Cerebellar nuclear complex (tissue), 1 donor: ENCODE measurements at regions not wholly inside any gene's neighbourhood (a gene's known extent, or its start where the extent isn't known, plus 50 kb on each side); places are given as distances from the start of the nearest gene placed in this dataset.
"Not testable (repeated sequence)": the region's sequence is repeated elsewhere in the genome, so short reads cannot be mapped to it uniquely, and the experiment has no call there.

Source experiments
- DNase-seq, 2 experiments: peaks; one replicate each; lab custom pipeline; 2025; lab: John Stamatoyannopoulos, UW

- DNase-seq: no peak
These were observed 60.2 kb downstream of the TFAP2C start for GRCh38 chr20:56689318-56689717.

GRCh38 chr20:56689852-56690485 lies 60.9 kb downstream of the TFAP2C start:
- no peak for DNase-seq

- no peak for DNase-seq
These were observed 61.5 kb downstream of the TFAP2C start for GRCh38 chr20:56690531-56691175.

GRCh38 chr20:56691325-56691998 lies 62.4 kb downstream of the TFAP2C start:
- no peak for DNase-seq

GRCh38 chr20:56693217-56693616 lies 64.1 kb downstream of the TFAP2C start:
- no peak for DNase-seq

GRCh38 chr20:56697476-56697875 lies 68.4 kb downstream of the TFAP2C start:
- no peak for DNase-seq

- DNase-seq: no peak
These were observed 69.2 kb downstream of the TFAP2C start for GRCh38 chr20:56698297-56698696.

GRCh38 chr20:56698749-56699148 lies 69.6 kb downstream of the TFAP2C start:
- no peak for DNase-seq

- no peak for DNase-seq
These were observed 74.1 kb downstream of the TFAP2C start for GRCh38 chr20:56702931-56703840.

- DNase-seq: no peak
These were observed 77.8 kb downstream of the TFAP2C start for GRCh38 chr20:56706867-56707360.

- DNase-seq: no peak
These were observed 79.9 kb downstream of the TFAP2C start for GRCh38 chr20:56708991-56709390.

- DNase-seq: no peak
These were observed 81.0 kb downstream of the TFAP2C start for GRCh38 chr20:56710125-56710524.

- DNase-seq: not testable (repeated sequence)
These were observed 81.5 kb downstream of the TFAP2C start for GRCh38 chr20:56710577-56710976.

- DNase-seq: no peak
These were observed 81.9 kb downstream of the TFAP2C start for GRCh38 chr20:56711018-56711417.

- no peak for DNase-seq
These were observed 86.2 kb downstream of the TFAP2C start for GRCh38 chr20:56715309-56715708.

GRCh38 chr20:56715902-56716519 lies 86.9 kb downstream of the TFAP2C start:
- no peak for DNase-seq

- DNase-seq: no peak
These were observed 87.7 kb downstream of the TFAP2C start for GRCh38 chr20:56716806-56717205.

- DNase-seq: no peak
These were observed 89.7 kb downstream of the TFAP2C start for GRCh38 chr20:56718816-56719215.

GRCh38 chr20:56720620-56721213 lies 91.6 kb downstream of the TFAP2C start:
- DNase-seq: no peak

GRCh38 chr20:56722042-56722441 lies 92.9 kb downstream of the TFAP2C start:
- DNase-seq: peak in 1 of 2 experiments; percentile 54

- DNase-seq: no peak
These were observed 94.2 kb downstream of the TFAP2C start for GRCh38 chr20:56723331-56723730.
